Heart left ventricle (tissue), 13 donors: ENCODE measurements at regions not wholly inside any gene's neighbourhood (a gene's known extent, or its start where the extent isn't known, plus 50 kb on each side); places are given as distances from the start of the nearest gene placed in this dataset.

Experiments
- CTCF ChIP-seq, 12 donors: fragments of 200-600 bp; sonication (generic) in 4 of 12; IDR thresholded peaks; one replicate each; pipeline versions ENCODE4 v1.5.0 to v1.8.0; 2018 to 2022; ENCODE audit warnings: antibody characterized with exemption in 12 of 12, mild to moderate bottlenecking in 5 of 12
- POLR2A ChIP-seq, 2 donors: fragments of 450-650 bp; IDR thresholded peaks; one replicate each; pipeline ENCODE4 v1.6.1; 2017; ENCODE audit warnings: antibody characterized with exemption in 2 of 2, mild to moderate bottlenecking in 2 of 2, moderate library complexity in 2 of 2
- donor health status: ischemic (EF 13 %, LVEDD 7.1; RV severe dilation, severe dysfunction).
- donor health status: DM: no; HTN: yes; CAD: no.
- donor health status: DM: no; HTN: no; CAD: no.
- donor health status: ischemic (EF 25% LVEDD 6.9; RV normal size, moderate dysfunction).
- donor health status: ischemic (EF 25% LVEDD 5.7; RV mildly dilated, moderate dysfunction).
- donor health status: ischemic (EF 35%, LVEDD 5.7; RV mildly dilated, moderate dysfunction).
- donor health status: nonischemic (EF 11% LVEDD 7.7; RV severe dilation, severe dysfunction).
- donor health status: DM: yes; HTN: yes; CAD: no.
- donor health status: PGD.
- donor health status: ischemic (EF 29% LVEDD 5.4; RV normal size, mild dysfunction).
- donor health status: nonischemic (EF 23%, LVEDD 6.1; RV moderate dilation, normal function).

- TF ChIP-seq CTCF (IDR thresholded peaks at IDR 0.05) (no peak), POLR2A (IDR thresholded peaks at IDR 0.05) (no peak)
Measured at GRCh38 chr12:61232040-61232439, 1028.2 kb upstream of the USP15 start.
